ENCODE measurements at regions not wholly inside any gene's neighbourhood (a gene's known extent, or its start where the extent isn't known, plus 50 kb on each side); places are given as distances from the start of the nearest gene placed in this dataset.
"Not testable (repeated sequence)": the region's sequence is repeated elsewhere in the genome, so short reads cannot be mapped to it uniquely, and the experiment has no call there.

GRCh38 chr4:78710536-78710935, 65.6 kb upstream of the BMP2K start:
- intact Hi-C loops (cut with DNase I, micrococcal nuclease), result no loop called here
- Histone ChIP-seq H3K4me1 (ENCODE audit: low read depth) (no peaks in the 10 kb centered on the region), H3K9me3 (no peaks in the 10 kb centered on the region), H3K36me3 (ENCODE audit: low read depth) (no peaks in the 10 kb centered on the region), H3K4me3 (no peak overlapping the region)
- ATAC-seq, result no peak
- DNase-seq, result no peak
- TF ChIP-seq CTCF (IDR thresholded peaks at IDR 0.05), result no peak

DNA sequence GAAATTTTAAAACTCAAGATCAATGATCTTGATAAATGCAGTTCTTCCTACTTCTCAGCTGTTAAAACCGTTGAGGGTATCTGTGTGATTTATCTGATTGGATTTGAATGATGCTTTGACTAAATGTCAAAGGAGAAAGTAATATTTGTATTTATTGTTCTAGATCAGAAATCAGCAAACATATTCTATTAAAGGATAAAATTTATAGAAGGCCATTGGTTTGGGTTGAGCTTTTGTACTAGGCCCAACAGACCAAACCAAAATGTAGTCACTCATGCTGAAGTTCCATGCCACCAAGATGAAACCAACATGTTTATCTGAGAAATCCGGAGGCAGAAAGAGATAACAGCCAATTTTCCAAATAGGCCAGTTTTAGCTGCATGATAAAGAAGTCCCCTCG, 64.5 kb upstream of the BMP2K start:
- intact Hi-C loops (cut with DNase I, micrococcal nuclease), result no loop called here
- no peaks in the 10 kb centered on the region for H3K4me1 ChIP-seq (ENCODE audit: low read depth)
- DNase-seq, result no peak
- no peaks in the 10 kb centered on the region for H3K9me3 ChIP-seq
- TF ChIP-seq CTCF (IDR thresholded peaks at IDR 0.05), result no peak
- H3K36me3 ChIP-seq (ENCODE audit: low read depth), result no peaks in the 10 kb centered on the region
- no peak overlapping the region for H3K4me3 ChIP-seq
- no peak for ATAC-seq

DNA sequence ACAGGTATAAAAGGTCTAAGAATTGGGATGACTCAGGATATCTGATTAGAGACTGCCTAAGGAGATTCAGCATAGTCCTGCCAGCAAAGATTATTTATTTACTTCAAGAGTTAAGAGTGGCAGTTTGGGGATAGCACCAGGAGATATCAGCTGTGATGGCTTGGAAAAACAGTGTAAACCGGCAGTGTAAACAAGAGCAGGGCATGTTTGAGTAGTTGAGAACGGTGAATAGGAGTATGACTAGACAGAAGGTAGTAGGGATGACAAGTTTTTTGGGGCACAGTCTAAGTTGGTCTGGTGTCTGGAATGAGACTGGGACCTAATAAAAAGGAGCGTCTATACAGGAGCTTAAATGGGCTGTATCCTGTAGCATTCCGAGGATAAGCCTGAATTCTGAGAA, 61.6 kb upstream of the BMP2K start:
- H3K9me3 ChIP-seq; H3K4me1 ChIP-seq (ENCODE audit: low read depth); ATAC-seq; DNase-seq; H3K4me3 ChIP-seq; H3K36me3 ChIP-seq (ENCODE audit: low read depth); intact Hi-C loops (cut with DNase I, micrococcal nuclease): not testable (repeated sequence)

DNA sequence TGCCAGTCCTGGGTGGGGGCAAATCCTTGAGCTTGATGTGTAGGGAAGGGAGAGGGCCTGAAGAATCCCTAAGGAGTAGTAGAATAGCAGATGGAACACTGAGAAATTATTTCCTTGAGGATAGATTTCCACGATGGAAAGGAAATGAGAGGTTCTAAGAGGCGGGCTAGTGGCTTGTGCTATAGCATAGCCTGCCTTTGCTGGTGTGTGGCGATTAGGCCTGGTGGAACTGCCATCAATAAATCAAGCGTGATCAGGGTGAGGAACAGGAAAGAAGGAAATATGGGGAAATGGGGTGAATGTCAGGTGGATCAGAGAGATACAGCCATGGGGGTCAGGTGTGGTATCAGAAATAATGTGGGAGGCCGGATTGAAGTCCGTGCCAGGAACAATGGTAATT, 60.8 kb upstream of the BMP2K start:
- H3K4me1 ChIP-seq (ENCODE audit: low read depth); H3K36me3 ChIP-seq (ENCODE audit: low read depth); ATAC-seq: not testable (repeated sequence)

GRCh38 chr4:78717712-78718111, 58.4 kb upstream of the BMP2K start:
- H3K36me3 ChIP-seq (ENCODE audit: low read depth); H3K9me3 ChIP-seq; H3K4me1 ChIP-seq (ENCODE audit: low read depth); H3K4me3 ChIP-seq; intact Hi-C loops (cut with DNase I, micrococcal nuclease); ATAC-seq; DNase-seq: not testable (repeated sequence)

More for the DNA sequence above, 60.8 kb upstream of the BMP2K start:
- H3K9me3 ChIP-seq; intact Hi-C loops (cut with DNase I, micrococcal nuclease); DNase-seq; H3K4me3 ChIP-seq: not testable (repeated sequence)

DNA sequence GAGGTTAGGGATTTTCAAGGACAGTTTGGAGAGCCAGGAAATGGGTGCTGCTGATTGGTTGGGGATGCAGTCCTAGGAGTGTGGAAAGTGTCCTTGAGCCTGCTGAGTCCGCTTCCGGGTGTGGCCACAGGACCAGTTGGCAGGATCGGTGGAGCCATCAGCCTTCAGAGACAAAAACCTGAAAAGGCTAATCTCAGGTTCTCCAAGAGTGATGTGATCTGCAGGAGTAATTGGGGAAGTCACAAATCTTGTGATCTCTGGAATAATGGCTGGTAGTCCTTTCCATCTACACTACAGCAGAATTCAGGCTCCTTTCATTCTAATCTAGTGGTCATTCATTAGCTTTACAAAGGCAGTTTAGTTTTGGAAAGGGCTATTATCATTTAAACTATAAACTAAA, 55.9 kb upstream of the BMP2K start:
- Histone ChIP-seq H3K36me3 (ENCODE audit: low read depth) (no peaks in the 10 kb centered on the region), H3K9me3 (no peaks in the 10 kb centered on the region), H3K4me1 (ENCODE audit: low read depth) (peaks cover 8% of the 10 kb centered on the region), H3K4me3 (no peak overlapping the region)
- ATAC-seq, result no peak
- DNase-seq, result no peak
- intact Hi-C loops (cut with DNase I, micrococcal nuclease), result no loop called here
- TF ChIP-seq CTCF (IDR thresholded peaks at IDR 0.05), result no peak

- no peak for TF ChIP-seq CTCF (IDR thresholded peaks at IDR 0.05)
- no peak overlapping the region for H3K4me3 ChIP-seq
- peaks cover 8% of the 10 kb centered on the region for H3K4me1 ChIP-seq (ENCODE audit: low read depth)
- intact Hi-C loops (cut with DNase I, micrococcal nuclease), result no loop called here
- no peaks in the 10 kb centered on the region for H3K36me3 ChIP-seq (ENCODE audit: low read depth)
- DNase-seq, result peak in 1 of 3 donors; percentile 16
- H3K9me3 ChIP-seq, result no peaks in the 10 kb centered on the region
- ATAC-seq, result peak; percentile 61
Observed at GRCh38 chr4:78720994-78721677, 55.0 kb upstream of the BMP2K start.
